WTC11 (cell line): ENCODE measurements at regions not wholly inside any gene's neighbourhood (a gene's known extent, or its start where the extent isn't known, plus 50 kb on each side); places are given as distances from the start of the nearest gene placed in this dataset.

Experiments
- ATAC-seq: fragments of 200-7000 bp; cut with Tn5 transposase; 2 replicates; pipeline ENCODE4 v1.10.0; 2021; ENCODE audit warnings: mild to moderate bottlenecking, moderate library complexity
- CTCF ChIA-PET: fragments of 300-600 bp; sonication (Branson Sonifier 250); formaldehyde crosslinking; loops from one replicate; lab custom pipeline; 2021; ENCODE audit warnings: antibody characterized with exemption; lab: Charles Lee
- POLR2A ChIA-PET: fragments of 350-600 bp; sonication (Branson Sonifier 250); formaldehyde crosslinking; loops from one replicate; lab custom pipeline; 2021; ENCODE audit warnings: antibody characterized with exemption; lab: Charles Lee
- DNase-seq: peaks from one replicate; pipeline ENCODE4 v3.0.0; 2021; ENCODE audit warnings: low spot score
- H3K27ac Mint-ChIP-seq: 2 replicates; pipeline ENCODE4 v1.8.0; 2021; ENCODE audit warnings: mixed read lengths
- H3K27me3 Mint-ChIP-seq: 2 replicates; pipeline ENCODE4 v1.8.0; 2021; ENCODE audit warnings: low read depth, mild to moderate bottlenecking, moderate library complexity, mixed read lengths
- H3K36me3 Mint-ChIP-seq: 2 replicates; pipeline ENCODE4 v1.8.0; 2021; ENCODE audit warnings: mixed read lengths
- H3K4me1 Mint-ChIP-seq: 2 replicates; pipeline ENCODE4 v1.8.0; 2022; ENCODE audit warnings: mixed read lengths
- H3K4me3 Mint-ChIP-seq: 2 replicates; pipeline ENCODE4 v1.8.0; 2021; ENCODE audit warnings: mild to moderate bottlenecking, moderate library complexity, mixed read lengths
- H3K9me3 Mint-ChIP-seq: 2 replicates; pipeline ENCODE4 v1.8.0; 2021; ENCODE audit warnings: mixed read lengths
- ATF3 ChIP-seq: sonication (generic); formaldehyde crosslinking; conservative IDR thresholded peaks from 2 replicates; pipeline ENCODE4 v1.8.1; 2022; ENCODE audit warnings: mild to moderate bottlenecking, missing genetic modification reagents
- CBFB ChIP-seq: sonication (generic); formaldehyde crosslinking; IDR thresholded peaks from 2 replicates; pipeline ENCODE4 v1.8.1; 2022; ENCODE audit warnings: mild to moderate bottlenecking, low read depth, missing genetic modification reagents
- CREM ChIP-seq: sonication (generic); formaldehyde crosslinking; IDR thresholded peaks from 2 replicates; pipeline ENCODE4 v1.8.1; 2022; ENCODE audit warnings: mild to moderate bottlenecking, missing genetic modification reagents, moderate library complexity
- E2F5 ChIP-seq: sonication (generic); formaldehyde crosslinking; IDR thresholded peaks from 2 replicates; pipeline ENCODE4 v1.8.1; 2022; ENCODE audit warnings: mild to moderate bottlenecking, moderate library complexity, missing genetic modification reagents
- FOXP1 ChIP-seq: sonication (generic); formaldehyde crosslinking; IDR thresholded peaks from 2 replicates; pipeline ENCODE4 v1.8.0; 2022; ENCODE audit warnings: missing genetic modification reagents, mild to moderate bottlenecking, moderate library complexity, borderline replicate concordance
- HMGA2 ChIP-seq: fragments of 250-450 bp; sonication (Bioruptor Pico); IDR thresholded peaks from 2 replicates; pipeline ENCODE4 v1.4.0; 2021; ENCODE audit warnings: mild to moderate bottlenecking, moderate library complexity
- NFATC4 ChIP-seq: fragments of 250-450 bp; sonication (Bioruptor Pico); IDR thresholded peaks from 2 replicates; pipeline ENCODE4 v1.9.0; 2021; ENCODE audit warnings: mild to moderate bottlenecking
- NR2C2 ChIP-seq: sonication (generic); formaldehyde crosslinking; IDR thresholded peaks from 2 replicates; pipeline ENCODE4 v1.8.0; 2022; ENCODE audit warnings: mild to moderate bottlenecking, missing genetic modification reagents
- PREB ChIP-seq: sonication (generic); formaldehyde crosslinking; IDR thresholded peaks from 2 replicates; pipeline ENCODE4 v1.8.1; 2022; ENCODE audit warnings: mild to moderate bottlenecking, missing genetic modification reagents, moderate library complexity, borderline replicate concordance
- SMAD4 ChIP-seq: sonication (generic); formaldehyde crosslinking; IDR thresholded peaks from 2 replicates; pipeline ENCODE4 v1.8.0; 2022; ENCODE audit warnings: mild to moderate bottlenecking, missing genetic modification reagents
- TCF7 ChIP-seq: sonication (generic); formaldehyde crosslinking; IDR thresholded peaks from 2 replicates; pipeline ENCODE4 v1.8.0; 2022; ENCODE audit warnings: mild to moderate bottlenecking, low read depth, missing genetic modification reagents, moderate library complexity
- TEAD1 ChIP-seq: sonication (generic); formaldehyde crosslinking; IDR thresholded peaks from 2 replicates; pipeline ENCODE4 v1.8.0; 2022; ENCODE audit warnings: mild to moderate bottlenecking, missing genetic modification reagents
- ZNF396 ChIP-seq: fragments of 250-450 bp; sonication (Bioruptor Pico); IDR thresholded peaks from 2 replicates; pipeline ENCODE4 v1.8.0; 2021; ENCODE audit warnings: mild to moderate bottlenecking, moderate library complexity, borderline replicate concordance
- TF ChIP-seq, protein P1 (sequence below): sonication (generic); formaldehyde crosslinking; IDR thresholded peaks from 2 replicates; pipeline ENCODE4 v1.8.0; 2023; ENCODE audit warnings: mild to moderate bottlenecking, missing genetic modification reagents
- TF ChIP-seq, protein P2 (sequence below): sonication (generic); formaldehyde crosslinking; IDR thresholded peaks from 2 replicates; pipeline ENCODE4 v1.8.1; 2023; ENCODE audit warnings: mild to moderate bottlenecking, moderate library complexity, missing genetic modification reagents
- TF ChIP-seq, protein P3 (sequence below): sonication (generic); formaldehyde crosslinking; IDR thresholded peaks from 2 replicates; pipeline ENCODE4 v1.8.1; 2023; ENCODE audit warnings: mild to moderate bottlenecking, missing genetic modification reagents, borderline replicate concordance
- TF ChIP-seq, protein P4 (sequence below): fragments of 250-450 bp; sonication (Bioruptor Pico); IDR thresholded peaks from 2 replicates; pipeline ENCODE4 v1.9.0; 2021; ENCODE audit warnings: mild to moderate bottlenecking
- TF ChIP-seq, protein P5 (sequence below): sonication (generic); formaldehyde crosslinking; IDR thresholded peaks from 2 replicates; pipeline ENCODE4 v1.8.0; 2022; ENCODE audit warnings: mild to moderate bottlenecking, missing genetic modification reagents

GRCh38 chr2:166628478-166629136 is 134.6 kb upstream of the SCN7A start:
- Mint-ChIP-seq H3K27ac (peak overlapping the region; percentile 61), H3K27me3 (no peaks in the 10 kb centered on the region), H3K36me3 (no peaks in the 10 kb centered on the region), H3K4me3 (no peak overlapping the region), H3K9me3 (peaks cover 20% of the 10 kb centered on the region), H3K4me1 (peaks cover 28% of the 10 kb centered on the region)
- ATAC-seq, result peak; percentile 92
- TF ChIP-seq, protein P1, sequence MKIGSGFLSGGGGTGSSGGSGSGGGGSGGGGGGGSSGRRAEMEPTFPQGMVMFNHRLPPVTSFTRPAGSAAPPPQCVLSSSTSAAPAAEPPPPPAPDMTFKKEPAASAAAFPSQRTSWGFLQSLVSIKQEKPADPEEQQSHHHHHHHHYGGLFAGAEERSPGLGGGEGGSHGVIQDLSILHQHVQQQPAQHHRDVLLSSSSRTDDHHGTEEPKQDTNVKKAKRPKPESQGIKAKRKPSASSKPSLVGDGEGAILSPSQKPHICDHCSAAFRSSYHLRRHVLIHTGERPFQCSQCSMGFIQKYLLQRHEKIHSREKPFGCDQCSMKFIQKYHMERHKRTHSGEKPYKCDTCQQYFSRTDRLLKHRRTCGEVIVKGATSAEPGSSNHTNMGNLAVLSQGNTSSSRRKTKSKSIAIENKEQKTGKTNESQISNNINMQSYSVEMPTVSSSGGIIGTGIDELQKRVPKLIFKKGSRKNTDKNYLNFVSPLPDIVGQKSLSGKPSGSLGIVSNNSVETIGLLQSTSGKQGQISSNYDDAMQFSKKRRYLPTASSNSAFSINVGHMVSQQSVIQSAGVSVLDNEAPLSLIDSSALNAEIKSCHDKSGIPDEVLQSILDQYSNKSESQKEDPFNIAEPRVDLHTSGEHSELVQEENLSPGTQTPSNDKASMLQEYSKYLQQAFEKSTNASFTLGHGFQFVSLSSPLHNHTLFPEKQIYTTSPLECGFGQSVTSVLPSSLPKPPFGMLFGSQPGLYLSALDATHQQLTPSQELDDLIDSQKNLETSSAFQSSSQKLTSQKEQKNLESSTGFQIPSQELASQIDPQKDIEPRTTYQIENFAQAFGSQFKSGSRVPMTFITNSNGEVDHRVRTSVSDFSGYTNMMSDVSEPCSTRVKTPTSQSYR, result peak; percentile 63; the same call in 1 of the 2 replicates
- TF ChIP-seq NR2C2 (CRISPR knock-in tag), result no peak
- peak; percentile 37 for DNase-seq
- ChIA-PET CTCF (interaction anchor here (1.0 to 2.4 kb wide), 5 partner anchors 18 to 263 kb away, joined by 3 to 21 read pairs (median 6); no protein-coding TSS in a partner anchor), POLR2A (interaction anchor here (0.7 kb wide), 1 partner anchor 475 kb away, joined by 3 read pairs; no protein-coding TSS in a partner anchor)

GRCh38 chr2:166627893-166628292 is 133.8 kb upstream of the SCN7A start:
- Mint-ChIP-seq H3K4me1 (peaks cover 22% of the 10 kb centered on the region), H3K36me3 (no peaks in the 10 kb centered on the region), H3K4me3 (no peak overlapping the region), H3K27ac (peak overlapping the region; percentile 20; the same call in 1 of the 2 replicates), H3K9me3 (peaks cover 27% of the 10 kb centered on the region), H3K27me3 (no peaks in the 10 kb centered on the region)
- CTCF ChIA-PET, result interaction anchor here (1.0 to 2.4 kb wide), 5 partner anchors 18 to 264 kb away, joined by 3 to 21 read pairs (median 6); no protein-coding TSS in a partner anchor
- ATAC-seq (peak; percentile 17), DNase-seq (no peak)
- no peak for TF ChIP-seq CREM (CRISPR knock-in tag)
- POLR2A ChIA-PET, result interaction anchor here (0.7 kb wide), 1 partner anchor 476 kb away, joined by 3 read pairs; no protein-coding TSS in a partner anchor

DNA sequence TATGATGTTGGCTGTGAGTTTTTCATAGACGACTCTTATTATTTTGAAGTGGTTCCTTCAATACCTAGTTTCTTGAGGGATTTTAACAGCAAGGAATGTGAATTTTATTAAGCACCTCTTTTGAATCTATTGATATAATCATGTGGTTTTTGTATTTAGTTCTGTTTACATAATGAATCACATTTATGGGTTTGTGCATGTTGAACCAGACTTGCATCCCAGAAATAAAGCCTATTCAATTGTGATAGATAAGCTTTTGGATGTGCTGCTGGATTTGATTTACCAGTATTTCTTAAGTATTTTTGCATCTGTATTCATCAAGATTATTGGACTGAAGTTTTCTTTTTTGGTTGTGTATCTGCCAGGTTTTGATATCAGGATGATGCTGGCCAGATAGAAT is 131.6 kb upstream of the SCN7A start:
- H3K9me3 Mint-ChIP-seq, result peaks cover 38% of the 10 kb centered on the region
- peaks cover 15% of the 10 kb centered on the region for H3K4me1 Mint-ChIP-seq
- H3K36me3 Mint-ChIP-seq, result no peaks in the 10 kb centered on the region
- H3K27ac Mint-ChIP-seq, result no peak overlapping the region
- H3K27me3 Mint-ChIP-seq, result no peaks in the 10 kb centered on the region
- POLR2A ChIA-PET, result no interaction called here
- ATAC-seq (no peak), DNase-seq (no peak)
- no peak overlapping the region for H3K4me3 Mint-ChIP-seq
- CTCF ChIA-PET, result interaction anchor here (0.7 kb wide), 1 partner anchor 272 kb away, joined by 5 read pairs; no protein-coding TSS in a partner anchor
- TF ChIP-seq CBFB (no peak), NFATC4 (no peak), ATF3 (CRISPR knock-in tag) (no peak), TEAD1 (CRISPR knock-in tag) (no peak), ZNF396 (no peak), HMGA2 (CRISPR knock-in tag) (no peak), PREB (CRISPR knock-in tag) (no peak), FOXP1 (no peak), E2F5 (no peak), SMAD4 (CRISPR knock-in tag) (no peak), TCF7 (CRISPR knock-in tag) (no peak)
- TF ChIP-seq, protein P2, sequence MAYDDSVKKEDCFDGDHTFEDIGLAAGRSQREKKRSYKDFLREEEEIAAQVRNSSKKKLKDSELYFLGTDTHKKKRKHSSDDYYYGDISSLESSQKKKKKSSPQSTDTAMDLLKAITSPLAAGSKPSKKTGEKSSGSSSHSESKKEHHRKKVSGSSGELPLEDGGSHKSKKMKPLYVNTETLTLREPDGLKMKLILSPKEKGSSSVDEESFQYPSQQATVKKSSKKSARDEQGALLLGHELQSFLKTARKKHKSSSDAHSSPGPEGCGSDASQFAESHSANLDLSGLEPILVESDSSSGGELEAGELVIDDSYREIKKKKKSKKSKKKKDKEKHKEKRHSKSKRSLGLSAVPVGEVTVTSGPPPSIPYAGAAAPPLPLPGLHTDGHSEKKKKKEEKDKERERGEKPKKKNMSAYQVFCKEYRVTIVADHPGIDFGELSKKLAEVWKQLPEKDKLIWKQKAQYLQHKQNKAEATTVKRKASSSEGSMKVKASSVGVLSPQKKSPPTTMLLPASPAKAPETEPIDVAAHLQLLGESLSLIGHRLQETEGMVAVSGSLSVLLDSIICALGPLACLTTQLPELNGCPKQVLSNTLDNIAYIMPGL (CRISPR knock-in tag), result no peak
- TF ChIP-seq, protein P3, sequence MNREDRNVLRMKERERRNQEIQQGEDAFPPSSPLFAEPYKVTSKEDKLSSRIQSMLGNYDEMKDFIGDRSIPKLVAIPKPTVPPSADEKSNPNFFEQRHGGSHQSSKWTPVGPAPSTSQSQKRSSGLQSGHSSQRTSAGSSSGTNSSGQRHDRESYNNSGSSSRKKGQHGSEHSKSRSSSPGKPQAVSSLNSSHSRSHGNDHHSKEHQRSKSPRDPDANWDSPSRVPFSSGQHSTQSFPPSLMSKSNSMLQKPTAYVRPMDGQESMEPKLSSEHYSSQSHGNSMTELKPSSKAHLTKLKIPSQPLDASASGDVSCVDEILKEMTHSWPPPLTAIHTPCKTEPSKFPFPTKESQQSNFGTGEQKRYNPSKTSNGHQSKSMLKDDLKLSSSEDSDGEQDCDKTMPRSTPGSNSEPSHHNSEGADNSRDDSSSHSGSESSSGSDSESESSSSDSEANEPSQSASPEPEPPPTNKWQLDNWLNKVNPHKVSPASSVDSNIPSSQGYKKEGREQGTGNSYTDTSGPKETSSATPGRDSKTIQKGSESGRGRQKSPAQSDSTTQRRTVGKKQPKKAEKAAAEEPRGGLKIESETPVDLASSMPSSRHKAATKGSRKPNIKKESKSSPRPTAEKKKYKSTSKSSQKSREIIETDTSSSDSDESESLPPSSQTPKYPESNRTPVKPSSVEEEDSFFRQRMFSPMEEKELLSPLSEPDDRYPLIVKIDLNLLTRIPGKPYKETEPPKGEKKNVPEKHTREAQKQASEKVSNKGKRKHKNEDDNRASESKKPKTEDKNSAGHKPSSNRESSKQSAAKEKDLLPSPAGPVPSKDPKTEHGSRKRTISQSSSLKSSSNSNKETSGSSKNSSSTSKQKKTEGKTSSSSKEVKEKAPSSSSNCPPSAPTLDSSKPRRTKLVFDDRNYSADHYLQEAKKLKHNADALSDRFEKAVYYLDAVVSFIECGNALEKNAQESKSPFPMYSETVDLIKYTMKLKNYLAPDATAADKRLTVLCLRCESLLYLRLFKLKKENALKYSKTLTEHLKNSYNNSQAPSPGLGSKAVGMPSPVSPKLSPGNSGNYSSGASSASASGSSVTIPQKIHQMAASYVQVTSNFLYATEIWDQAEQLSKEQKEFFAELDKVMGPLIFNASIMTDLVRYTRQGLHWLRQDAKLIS (CRISPR knock-in tag), result no peak
- TF ChIP-seq, protein P4, sequence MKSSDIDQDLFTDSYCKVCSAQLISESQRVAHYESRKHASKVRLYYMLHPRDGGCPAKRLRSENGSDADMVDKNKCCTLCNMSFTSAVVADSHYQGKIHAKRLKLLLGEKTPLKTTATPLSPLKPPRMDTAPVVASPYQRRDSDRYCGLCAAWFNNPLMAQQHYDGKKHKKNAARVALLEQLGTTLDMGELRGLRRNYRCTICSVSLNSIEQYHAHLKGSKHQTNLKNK (CRISPR knock-in tag), result no peak
- TF ChIP-seq, protein P5, sequence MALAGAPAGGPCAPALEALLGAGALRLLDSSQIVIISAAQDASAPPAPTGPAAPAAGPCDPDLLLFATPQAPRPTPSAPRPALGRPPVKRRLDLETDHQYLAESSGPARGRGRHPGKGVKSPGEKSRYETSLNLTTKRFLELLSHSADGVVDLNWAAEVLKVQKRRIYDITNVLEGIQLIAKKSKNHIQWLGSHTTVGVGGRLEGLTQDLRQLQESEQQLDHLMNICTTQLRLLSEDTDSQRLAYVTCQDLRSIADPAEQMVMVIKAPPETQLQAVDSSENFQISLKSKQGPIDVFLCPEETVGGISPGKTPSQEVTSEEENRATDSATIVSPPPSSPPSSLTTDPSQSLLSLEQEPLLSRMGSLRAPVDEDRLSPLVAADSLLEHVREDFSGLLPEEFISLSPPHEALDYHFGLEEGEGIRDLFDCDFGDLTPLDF (CRISPR knock-in tag), result no peak
